ENCODE measurements at regions not wholly inside any gene's neighbourhood (a gene's known extent, or its start where the extent isn't known, plus 50 kb on each side); places are given as distances from the start of the nearest gene placed in this dataset.

DNA sequence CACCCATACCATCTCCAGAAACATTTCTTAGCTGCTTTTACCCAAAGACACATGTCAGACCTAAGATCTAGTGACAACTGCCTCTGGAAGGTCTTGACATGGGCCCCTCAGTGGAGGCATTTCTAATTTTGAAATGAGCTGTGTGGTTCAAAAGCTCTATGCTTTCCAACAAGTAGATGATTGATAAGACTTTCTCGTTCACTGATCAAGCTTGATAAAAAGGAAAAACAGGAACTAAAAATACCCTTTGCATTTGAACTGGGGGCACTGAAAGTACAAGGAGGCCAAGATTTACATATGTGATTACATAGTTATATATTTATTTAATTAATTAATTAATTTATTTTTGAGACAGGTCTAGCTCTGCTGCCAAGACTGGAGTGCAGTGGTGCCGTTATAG, 61.3 kb upstream of the SCOC start:
- TF ChIP-seq, protein P1, sequence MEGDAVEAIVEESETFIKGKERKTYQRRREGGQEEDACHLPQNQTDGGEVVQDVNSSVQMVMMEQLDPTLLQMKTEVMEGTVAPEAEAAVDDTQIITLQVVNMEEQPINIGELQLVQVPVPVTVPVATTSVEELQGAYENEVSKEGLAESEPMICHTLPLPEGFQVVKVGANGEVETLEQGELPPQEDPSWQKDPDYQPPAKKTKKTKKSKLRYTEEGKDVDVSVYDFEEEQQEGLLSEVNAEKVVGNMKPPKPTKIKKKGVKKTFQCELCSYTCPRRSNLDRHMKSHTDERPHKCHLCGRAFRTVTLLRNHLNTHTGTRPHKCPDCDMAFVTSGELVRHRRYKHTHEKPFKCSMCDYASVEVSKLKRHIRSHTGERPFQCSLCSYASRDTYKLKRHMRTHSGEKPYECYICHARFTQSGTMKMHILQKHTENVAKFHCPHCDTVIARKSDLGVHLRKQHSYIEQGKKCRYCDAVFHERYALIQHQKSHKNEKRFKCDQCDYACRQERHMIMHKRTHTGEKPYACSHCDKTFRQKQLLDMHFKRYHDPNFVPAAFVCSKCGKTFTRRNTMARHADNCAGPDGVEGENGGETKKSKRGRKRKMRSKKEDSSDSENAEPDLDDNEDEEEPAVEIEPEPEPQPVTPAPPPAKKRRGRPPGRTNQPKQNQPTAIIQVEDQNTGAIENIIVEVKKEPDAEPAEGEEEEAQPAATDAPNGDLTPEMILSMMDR (IDR thresholded peaks at IDR 0.05) = no peak
- no peak for TF ChIP-seq POLR2A (IDR thresholded peaks at IDR 0.05)
- TF ChIP-seq POLR2AphosphoS5 (IDR thresholded peaks at IDR 0.05; ENCODE audit: insufficient read depth in 1 of 2, low read depth in 1 of 2) = no peak

All from vagina (tissue), 2 donors.